ENCODE measurements at regions not wholly inside any gene's neighbourhood (a gene's known extent, or its start where the extent isn't known, plus 50 kb on each side); places are given as distances from the start of the nearest gene placed in this dataset.

DNA sequence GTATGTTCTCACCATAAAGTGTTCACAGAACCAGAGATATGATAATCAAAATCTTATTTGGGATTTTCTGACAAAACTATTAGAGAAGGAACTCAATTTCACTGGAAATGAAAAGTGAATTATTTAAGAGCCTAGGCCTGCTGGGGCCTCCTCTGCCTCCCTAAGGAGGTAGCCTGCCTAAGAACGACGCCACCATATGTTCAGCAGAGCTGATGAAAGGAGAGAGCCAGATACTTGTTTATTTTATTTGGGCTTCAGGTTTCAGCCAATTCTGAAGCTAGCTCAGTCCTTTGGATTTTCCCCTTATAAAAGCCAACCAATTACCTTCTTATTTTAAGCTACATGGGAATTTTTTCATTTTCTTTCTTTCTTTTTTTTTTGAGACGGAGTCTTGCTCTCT, 433.1 kb upstream of the MAP2 start:
- ChIA-PET CTCF (ENCODE audit: unreplicated experiment) (no interaction called here), POLR2A (no interaction called here)
- no peak overlapping the region for H2AFZ ChIP-seq (ENCODE audit: low read length)
- no peaks in the 10 kb centered on the region for H3K4me1 ChIP-seq (ENCODE audit: insufficient read depth, low read length, poor library complexity, severe bottlenecking)
- intact Hi-C loops (cut with micrococcal nuclease; ENCODE audit: unreplicated experiment) = no loop called here
- H3K9me2 ChIP-seq (ENCODE audit: insufficient read depth, low read length) = no peaks in the 10 kb centered on the region
- H3K36me3 ChIP-seq (ENCODE audit: insufficient read depth, low read length) = no peaks in the 10 kb centered on the region
- H3K9me3 ChIP-seq (ENCODE audit: low read length) = no peaks in the 10 kb centered on the region
- DNase-seq (ENCODE audit: low spot score) = no peak
- BruUV-seq (replicated peaks) = no TSS peak
- H3K4me2 ChIP-seq (ENCODE audit: low read length) = no peak overlapping the region
- H3K27ac ChIP-seq (ENCODE audit: low read depth, low read length, poor library complexity, severe bottlenecking) = no peak overlapping the region
- H3K79me2 ChIP-seq (ENCODE audit: insufficient read depth, low read depth, low read length) = no peaks in the 10 kb centered on the region
- H3K4me3 ChIP-seq (ENCODE audit: low read depth, low read length, poor library complexity, severe bottlenecking) = no peak overlapping the region
- TF ChIP-seq EZH2phosphoT487 (IDR thresholded peaks at IDR 0.05; ENCODE audit: borderline replicate concordance, low read depth, low read length) = no peak
- TF ChIP-seq, protein P1, sequence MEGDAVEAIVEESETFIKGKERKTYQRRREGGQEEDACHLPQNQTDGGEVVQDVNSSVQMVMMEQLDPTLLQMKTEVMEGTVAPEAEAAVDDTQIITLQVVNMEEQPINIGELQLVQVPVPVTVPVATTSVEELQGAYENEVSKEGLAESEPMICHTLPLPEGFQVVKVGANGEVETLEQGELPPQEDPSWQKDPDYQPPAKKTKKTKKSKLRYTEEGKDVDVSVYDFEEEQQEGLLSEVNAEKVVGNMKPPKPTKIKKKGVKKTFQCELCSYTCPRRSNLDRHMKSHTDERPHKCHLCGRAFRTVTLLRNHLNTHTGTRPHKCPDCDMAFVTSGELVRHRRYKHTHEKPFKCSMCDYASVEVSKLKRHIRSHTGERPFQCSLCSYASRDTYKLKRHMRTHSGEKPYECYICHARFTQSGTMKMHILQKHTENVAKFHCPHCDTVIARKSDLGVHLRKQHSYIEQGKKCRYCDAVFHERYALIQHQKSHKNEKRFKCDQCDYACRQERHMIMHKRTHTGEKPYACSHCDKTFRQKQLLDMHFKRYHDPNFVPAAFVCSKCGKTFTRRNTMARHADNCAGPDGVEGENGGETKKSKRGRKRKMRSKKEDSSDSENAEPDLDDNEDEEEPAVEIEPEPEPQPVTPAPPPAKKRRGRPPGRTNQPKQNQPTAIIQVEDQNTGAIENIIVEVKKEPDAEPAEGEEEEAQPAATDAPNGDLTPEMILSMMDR (conservative IDR thresholded peaks at IDR 0.05; ENCODE audit: low read length) = no peak
- H4K20me1 ChIP-seq (ENCODE audit: insufficient read depth, low read length) = no peaks in the 10 kb centered on the region

DNA sequence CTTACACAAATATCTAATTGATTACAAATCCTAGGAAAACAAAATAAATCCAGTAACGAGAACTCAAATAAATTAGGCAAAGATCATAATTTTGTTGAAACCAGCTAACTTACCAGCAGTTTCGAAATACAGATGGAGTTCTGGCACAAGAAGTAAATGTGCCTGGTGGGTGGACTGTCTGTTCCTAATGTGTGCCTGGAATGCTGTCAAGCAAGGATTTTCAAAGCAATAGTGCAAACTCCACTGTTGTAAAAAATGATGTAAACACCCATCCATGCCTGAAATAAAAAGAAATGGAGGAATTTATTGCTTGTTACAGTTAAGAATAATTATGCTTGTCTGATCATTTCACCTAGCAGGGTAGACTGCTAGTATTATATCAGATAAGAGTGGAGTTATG, 423.9 kb upstream of the MAP2 start:
- Histone ChIP-seq H3K4me1 (ENCODE audit: insufficient read depth, low read length, poor library complexity, severe bottlenecking) (no peaks in the 10 kb centered on the region), H3K4me2 (ENCODE audit: low read length) (no peak overlapping the region), H2AFZ (ENCODE audit: low read length) (no peak overlapping the region), H3K4me3 (ENCODE audit: low read depth, low read length, poor library complexity, severe bottlenecking) (no peak overlapping the region), H3K9me2 (ENCODE audit: insufficient read depth, low read length) (no peaks in the 10 kb centered on the region), H3K9me3 (ENCODE audit: low read length) (no peaks in the 10 kb centered on the region), H3K36me3 (ENCODE audit: insufficient read depth, low read length) (no peaks in the 10 kb centered on the region), H3K27ac (ENCODE audit: low read depth, low read length, poor library complexity, severe bottlenecking) (no peak overlapping the region), H4K20me1 (ENCODE audit: insufficient read depth, low read length) (no peaks in the 10 kb centered on the region), H3K79me2 (ENCODE audit: insufficient read depth, low read depth, low read length) (no peaks in the 10 kb centered on the region)
- BruUV-seq (replicated peaks) = no TSS peak
- DNase-seq (ENCODE audit: low spot score) = no peak
- intact Hi-C loops (cut with micrococcal nuclease; ENCODE audit: unreplicated experiment) = no loop called here
- TF ChIP-seq EZH2phosphoT487 (IDR thresholded peaks at IDR 0.05; ENCODE audit: borderline replicate concordance, low read depth, low read length) = no peak
- TF ChIP-seq, protein P1 (conservative IDR thresholded peaks at IDR 0.05; ENCODE audit: low read length) = no peak
- ChIA-PET CTCF (ENCODE audit: unreplicated experiment) (no interaction called here), POLR2A (no interaction called here)

DNA sequence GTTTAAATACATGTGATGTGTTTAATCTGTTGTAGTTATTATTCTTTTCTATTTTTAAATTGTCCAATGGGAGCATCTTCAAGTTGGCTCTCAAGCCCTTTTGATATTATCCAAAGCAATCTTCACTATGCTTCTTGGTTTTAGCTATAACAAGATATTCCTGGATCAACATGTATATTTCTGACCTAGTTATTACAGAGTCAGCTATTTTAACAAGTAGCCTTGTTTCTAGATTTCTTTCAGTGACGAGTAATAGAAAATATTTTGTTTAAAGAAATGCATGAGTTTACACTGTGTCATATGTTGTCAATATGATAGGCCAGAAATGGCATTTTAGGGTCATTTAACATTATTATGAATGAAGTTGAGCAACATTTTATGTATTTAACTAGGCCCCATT, 421.8 kb upstream of the MAP2 start:
- H3K36me3 ChIP-seq (ENCODE audit: insufficient read depth, low read length) = no peaks in the 10 kb centered on the region
- no peak overlapping the region for H3K4me3 ChIP-seq (ENCODE audit: low read depth, low read length, poor library complexity, severe bottlenecking)
- TF ChIP-seq, protein P1 (conservative IDR thresholded peaks at IDR 0.05; ENCODE audit: low read length) = no peak
- TF ChIP-seq EZH2phosphoT487 (IDR thresholded peaks at IDR 0.05; ENCODE audit: borderline replicate concordance, low read depth, low read length) = no peak
- no peaks in the 10 kb centered on the region for H4K20me1 ChIP-seq (ENCODE audit: insufficient read depth, low read length)
- no peaks in the 10 kb centered on the region for H3K4me1 ChIP-seq (ENCODE audit: insufficient read depth, low read length, poor library complexity, severe bottlenecking)
- no TSS peak for BruUV-seq (replicated peaks)
- H3K9me2 ChIP-seq (ENCODE audit: insufficient read depth, low read length) = no peaks in the 10 kb centered on the region
- POLR2A ChIA-PET = interaction anchor here (0.9 kb wide), 1 partner anchor 10 kb away, joined by 3 read pairs; no protein-coding TSS in a partner anchor
- no peaks in the 10 kb centered on the region for H3K79me2 ChIP-seq (ENCODE audit: insufficient read depth, low read depth, low read length)
- intact Hi-C loops (cut with micrococcal nuclease; ENCODE audit: unreplicated experiment) = no loop called here
- DNase-seq (ENCODE audit: low spot score) = no peak
- no peak overlapping the region for H3K4me2 ChIP-seq (ENCODE audit: low read length)
- CTCF ChIA-PET (ENCODE audit: unreplicated experiment) = no interaction called here
- no peaks in the 10 kb centered on the region for H3K9me3 ChIP-seq (ENCODE audit: low read length)
- no peak overlapping the region for H2AFZ ChIP-seq (ENCODE audit: low read length)
- H3K27ac ChIP-seq (ENCODE audit: low read depth, low read length, poor library complexity, severe bottlenecking) = no peak overlapping the region
